ENCODE measurements at regions not wholly inside any gene's neighbourhood (a gene's known extent, or its start where the extent isn't known, plus 50 kb on each side); places are given as distances from the start of the nearest gene placed in this dataset.
A peak's percentile ranks its signal among the peaks of the same experiment; 100 is the strongest.

DNA sequence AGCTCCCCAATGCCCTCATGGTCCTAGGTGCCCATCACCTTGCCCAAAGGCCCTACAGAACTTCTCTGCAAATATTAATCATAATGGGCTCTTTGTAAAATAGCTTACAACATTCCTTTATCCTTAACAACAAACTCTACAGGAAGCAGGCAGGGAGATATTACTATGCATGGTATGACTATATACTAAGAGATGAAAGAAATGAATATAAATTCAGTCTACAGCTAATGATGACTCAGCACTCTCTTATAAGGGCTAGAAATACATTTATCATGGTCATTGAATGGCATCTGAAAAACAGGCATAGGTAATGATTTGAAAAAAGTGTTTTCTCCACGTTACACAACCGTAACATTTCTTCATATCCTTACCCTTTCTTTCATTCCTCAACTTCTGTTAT lies 254.8 kb upstream of the DSEL start (continued):
- TF ChIP-seq, protein P1, sequence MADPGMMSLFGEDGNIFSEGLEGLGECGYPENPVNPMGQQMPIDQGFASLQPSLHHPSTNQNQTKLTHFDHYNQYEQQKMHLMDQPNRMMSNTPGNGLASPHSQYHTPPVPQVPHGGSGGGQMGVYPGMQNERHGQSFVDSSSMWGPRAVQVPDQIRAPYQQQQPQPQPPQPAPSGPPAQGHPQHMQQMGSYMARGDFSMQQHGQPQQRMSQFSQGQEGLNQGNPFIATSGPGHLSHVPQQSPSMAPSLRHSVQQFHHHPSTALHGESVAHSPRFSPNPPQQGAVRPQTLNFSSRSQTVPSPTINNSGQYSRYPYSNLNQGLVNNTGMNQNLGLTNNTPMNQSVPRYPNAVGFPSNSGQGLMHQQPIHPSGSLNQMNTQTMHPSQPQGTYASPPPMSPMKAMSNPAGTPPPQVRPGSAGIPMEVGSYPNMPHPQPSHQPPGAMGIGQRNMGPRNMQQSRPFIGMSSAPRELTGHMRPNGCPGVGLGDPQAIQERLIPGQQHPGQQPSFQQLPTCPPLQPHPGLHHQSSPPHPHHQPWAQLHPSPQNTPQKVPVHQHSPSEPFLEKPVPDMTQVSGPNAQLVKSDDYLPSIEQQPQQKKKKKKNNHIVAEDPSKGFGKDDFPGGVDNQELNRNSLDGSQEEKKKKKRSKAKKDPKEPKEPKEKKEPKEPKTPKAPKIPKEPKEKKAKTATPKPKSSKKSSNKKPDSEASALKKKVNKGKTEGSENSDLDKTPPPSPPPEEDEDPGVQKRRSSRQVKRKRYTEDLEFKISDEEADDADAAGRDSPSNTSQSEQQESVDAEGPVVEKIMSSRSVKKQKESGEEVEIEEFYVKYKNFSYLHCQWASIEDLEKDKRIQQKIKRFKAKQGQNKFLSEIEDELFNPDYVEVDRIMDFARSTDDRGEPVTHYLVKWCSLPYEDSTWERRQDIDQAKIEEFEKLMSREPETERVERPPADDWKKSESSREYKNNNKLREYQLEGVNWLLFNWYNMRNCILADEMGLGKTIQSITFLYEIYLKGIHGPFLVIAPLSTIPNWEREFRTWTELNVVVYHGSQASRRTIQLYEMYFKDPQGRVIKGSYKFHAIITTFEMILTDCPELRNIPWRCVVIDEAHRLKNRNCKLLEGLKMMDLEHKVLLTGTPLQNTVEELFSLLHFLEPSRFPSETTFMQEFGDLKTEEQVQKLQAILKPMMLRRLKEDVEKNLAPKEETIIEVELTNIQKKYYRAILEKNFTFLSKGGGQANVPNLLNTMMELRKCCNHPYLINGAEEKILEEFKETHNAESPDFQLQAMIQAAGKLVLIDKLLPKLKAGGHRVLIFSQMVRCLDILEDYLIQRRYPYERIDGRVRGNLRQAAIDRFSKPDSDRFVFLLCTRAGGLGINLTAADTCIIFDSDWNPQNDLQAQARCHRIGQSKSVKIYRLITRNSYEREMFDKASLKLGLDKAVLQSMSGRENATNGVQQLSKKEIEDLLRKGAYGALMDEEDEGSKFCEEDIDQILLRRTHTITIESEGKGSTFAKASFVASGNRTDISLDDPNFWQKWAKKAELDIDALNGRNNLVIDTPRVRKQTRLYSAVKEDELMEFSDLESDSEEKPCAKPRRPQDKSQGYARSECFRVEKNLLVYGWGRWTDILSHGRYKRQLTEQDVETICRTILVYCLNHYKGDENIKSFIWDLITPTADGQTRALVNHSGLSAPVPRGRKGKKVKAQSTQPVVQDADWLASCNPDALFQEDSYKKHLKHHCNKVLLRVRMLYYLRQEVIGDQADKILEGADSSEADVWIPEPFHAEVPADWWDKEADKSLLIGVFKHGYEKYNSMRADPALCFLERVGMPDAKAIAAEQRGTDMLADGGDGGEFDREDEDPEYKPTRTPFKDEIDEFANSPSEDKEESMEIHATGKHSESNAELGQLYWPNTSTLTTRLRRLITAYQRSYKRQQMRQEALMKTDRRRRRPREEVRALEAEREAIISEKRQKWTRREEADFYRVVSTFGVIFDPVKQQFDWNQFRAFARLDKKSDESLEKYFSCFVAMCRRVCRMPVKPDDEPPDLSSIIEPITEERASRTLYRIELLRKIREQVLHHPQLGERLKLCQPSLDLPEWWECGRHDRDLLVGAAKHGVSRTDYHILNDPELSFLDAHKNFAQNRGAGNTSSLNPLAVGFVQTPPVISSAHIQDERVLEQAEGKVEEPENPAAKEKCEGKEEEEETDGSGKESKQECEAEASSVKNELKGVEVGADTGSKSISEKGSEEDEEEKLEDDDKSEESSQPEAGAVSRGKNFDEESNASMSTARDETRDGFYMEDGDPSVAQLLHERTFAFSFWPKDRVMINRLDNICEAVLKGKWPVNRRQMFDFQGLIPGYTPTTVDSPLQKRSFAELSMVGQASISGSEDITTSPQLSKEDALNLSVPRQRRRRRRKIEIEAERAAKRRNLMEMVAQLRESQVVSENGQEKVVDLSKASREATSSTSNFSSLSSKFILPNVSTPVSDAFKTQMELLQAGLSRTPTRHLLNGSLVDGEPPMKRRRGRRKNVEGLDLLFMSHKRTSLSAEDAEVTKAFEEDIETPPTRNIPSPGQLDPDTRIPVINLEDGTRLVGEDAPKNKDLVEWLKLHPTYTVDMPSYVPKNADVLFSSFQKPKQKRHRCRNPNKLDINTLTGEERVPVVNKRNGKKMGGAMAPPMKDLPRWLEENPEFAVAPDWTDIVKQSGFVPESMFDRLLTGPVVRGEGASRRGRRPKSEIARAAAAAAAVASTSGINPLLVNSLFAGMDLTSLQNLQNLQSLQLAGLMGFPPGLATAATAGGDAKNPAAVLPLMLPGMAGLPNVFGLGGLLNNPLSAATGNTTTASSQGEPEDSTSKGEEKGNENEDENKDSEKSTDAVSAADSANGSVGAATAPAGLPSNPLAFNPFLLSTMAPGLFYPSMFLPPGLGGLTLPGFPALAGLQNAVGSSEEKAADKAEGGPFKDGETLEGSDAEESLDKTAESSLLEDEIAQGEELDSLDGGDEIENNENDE (IDR thresholded peaks at IDR 0.05; ENCODE audit: insufficient replicate concordance, low read length) = no peak
- TF ChIP-seq BCL11A (IDR thresholded peaks at IDR 0.05; ENCODE audit: low read depth in 2 of 2, low read length in 2 of 2) (no peak), TCF12 (IDR thresholded peaks at IDR 0.05; ENCODE audit: low read depth, low read length) (no peak), RAD21 (IDR thresholded peaks at IDR 0.05 in 1 of 2, conservative IDR thresholded peaks at IDR 0.05 in 1 of 2; ENCODE audit: low read depth in 2 of 2, low read length in 2 of 2) (no peak), SIN3A (conservative IDR thresholded peaks at IDR 0.05 in 1 of 2, IDR thresholded peaks at IDR 0.05 in 1 of 2; ENCODE audit: low read depth in 1 of 2, low read length in 2 of 2) (no peak), EGR1 (IDR thresholded peaks at IDR 0.05; ENCODE audit: borderline replicate concordance, low read depth, low read length) (no peak), CBX5 (IDR thresholded peaks at IDR 0.05; ENCODE audit: low read depth, low read length) (no peak), TAF1 (IDR thresholded peaks at IDR 0.05; ENCODE audit: low read depth, low read length) (no peak), BACH1 (IDR thresholded peaks at IDR 0.05; ENCODE audit: low read length) (0 out of 2 replicates have a peak, but pooled peaks have one; percentile 31), YY1 (IDR thresholded peaks at IDR 0.05; ENCODE audit: low read depth, low read length) (no peak), MAFK (IDR thresholded peaks at IDR 0.05; ENCODE audit: low read depth, low read length) (peak; percentile 85), SUZ12 (IDR thresholded peaks at IDR 0.05; ENCODE audit: low read length) (no peak), RFX5 (IDR thresholded peaks at IDR 0.05; ENCODE audit: borderline replicate concordance, low read depth, low read length) (no peak)
